ENCODE measurements at regions not wholly inside any gene's neighbourhood (a gene's known extent, or its start where the extent isn't known, plus 50 kb on each side); places are given as distances from the start of the nearest gene placed in this dataset.

GRCh38 chr20:56933331-56933698 is 304.2 kb downstream of the TFAP2C start:
- no peak for TF ChIP-seq POLR2AphosphoS5 (IDR thresholded peaks at IDR 0.05)
- no peak for TF ChIP-seq EP300 (IDR thresholded peaks at IDR 0.05; ENCODE audit: low read depth)
- TF ChIP-seq CTCF (IDR thresholded peaks at IDR 0.05) = no peak
- intact Hi-C loops (cut with DNase I; ENCODE audit: low total_unique reads) (no loop called here), in situ Hi-C loops (cut with MboI; ENCODE audit: low pct_ligation_motif_present in 1 of 4, low pct_unique_long_range_greater_than_20kb in 1 of 4, low sequenced_read_pairs in 3 of 4) (no loop called here)
- Histone ChIP-seq H3K27ac (no peak overlapping the region), H3K4me1 (no peaks in the 10 kb centered on the region), H3K9me3 (no peaks in the 10 kb centered on the region), H3K36me3 (no peaks in the 10 kb centered on the region), H3K4me3 (no peak overlapping the region), H3K27me3 (peaks cover 31% of the 10 kb centered on the region)
- DNase-seq = no peak
- 0 to 47% methylated on average over 1 to 3 of the region's 3 CpGs for WGBS, 2 donors (ENCODE audit: low coverage in 1 of 2)

- Histone ChIP-seq H3K27ac (no peak overlapping the region), H3K4me3 (no peak overlapping the region), H3K36me3 (no peaks in the 10 kb centered on the region), H3K4me1 (no peaks in the 10 kb centered on the region), H3K9me3 (no peaks in the 10 kb centered on the region), H3K27me3 (peaks cover 15% of the 10 kb centered on the region)
- intact Hi-C loops (cut with DNase I; ENCODE audit: low total_unique reads) (no loop called here), in situ Hi-C loops (cut with MboI; ENCODE audit: low pct_ligation_motif_present in 1 of 4, low pct_unique_long_range_greater_than_20kb in 1 of 4, low sequenced_read_pairs in 3 of 4) (no loop called here)
- TF ChIP-seq CTCF (IDR thresholded peaks at IDR 0.05) = no peak
- no peak for TF ChIP-seq POLR2A (IDR thresholded peaks at IDR 0.05)
- no peak for TF ChIP-seq POLR2AphosphoS5 (IDR thresholded peaks at IDR 0.05)
- TF ChIP-seq EP300 (IDR thresholded peaks at IDR 0.05; ENCODE audit: low read depth) = no peak
- no peak for DNase-seq
- 75 to 88% methylated on average over 6 of the region's 6 CpGs for WGBS, 2 donors (ENCODE audit: low coverage in 1 of 2)
These were observed 305.8 kb downstream of the TFAP2C start for GRCh38 chr20:56934888-56935287.

- Histone ChIP-seq H3K27ac (no peak overlapping the region), H3K4me1 (peaks cover 0 to 4% (median 0%) of the 10 kb centered on the region in 4 donors), H3K27me3 (peaks cover 5% of the 10 kb centered on the region), H3K4me3 (no peak overlapping the region), H3K36me3 (no peaks in the 10 kb centered on the region), H3K9me3 (no peaks in the 10 kb centered on the region)
- TF ChIP-seq EP300 (IDR thresholded peaks at IDR 0.05; ENCODE audit: low read depth) = no peak
- TF ChIP-seq POLR2AphosphoS5 (IDR thresholded peaks at IDR 0.05) = no peak
- TF ChIP-seq CTCF (IDR thresholded peaks at IDR 0.05) = no peak
- TF ChIP-seq POLR2A (IDR thresholded peaks at IDR 0.05) = no peak
- in situ Hi-C loops (cut with MboI; ENCODE audit: low pct_ligation_motif_present in 1 of 4, low pct_unique_long_range_greater_than_20kb in 1 of 4, low sequenced_read_pairs in 3 of 4) (no loop called here), intact Hi-C loops (cut with DNase I; ENCODE audit: low total_unique reads) (no loop called here)
- DNase-seq = no peak
These were observed 311.4 kb downstream of the TFAP2C start for GRCh38 chr20:56940466-56940865.

GRCh38 chr20:56941101-56941686 is 312.1 kb downstream of the TFAP2C start:
- Histone ChIP-seq H3K4me3 (no peak overlapping the region), H3K9me3 (no peaks in the 10 kb centered on the region), H3K4me1 (peaks cover 0 to 4% (median 0%) of the 10 kb centered on the region in 4 donors), H3K27me3 (peaks cover 12% of the 10 kb centered on the region), H3K36me3 (no peaks in the 10 kb centered on the region), H3K27ac (no peak overlapping the region)
- TF ChIP-seq POLR2A (IDR thresholded peaks at IDR 0.05) = no peak
- no peak for TF ChIP-seq CTCF (IDR thresholded peaks at IDR 0.05)
- no peak for TF ChIP-seq EP300 (IDR thresholded peaks at IDR 0.05; ENCODE audit: low read depth)
- no peak for TF ChIP-seq POLR2AphosphoS5 (IDR thresholded peaks at IDR 0.05)
- intact Hi-C loops (cut with DNase I; ENCODE audit: low total_unique reads) = no loop called here
- 62 to 79% methylated on average over 3 to 8 of the region's 8 CpGs for WGBS, 2 donors (ENCODE audit: low coverage in 1 of 2)
- in situ Hi-C loops (cut with MboI; ENCODE audit: low pct_ligation_motif_present in 1 of 4, low pct_unique_long_range_greater_than_20kb in 1 of 4, low sequenced_read_pairs in 3 of 4) = no loop called here
- no peak for DNase-seq
